Activated CD8-positive, alpha-beta memory T cell treated with anti-CD3 and anti-CD28 coated beads, Interleukin-2, amount 10 ng/mL, durations not matched to agents 7 days and 5 days (primary cell): ENCODE measurements at regions not wholly inside any gene's neighbourhood (a gene's known extent, or its start where the extent isn't known, plus 50 kb on each side); places are given as distances from the start of the nearest gene placed in this dataset.

ENCODE experiments used
- ATAC-seq: fragments of 150-1000 bp; cut with Tn5 transposase; one replicate; pipeline ENCODE4 v1.10.0; 2021; ENCODE audit warnings: moderate library complexity
- CTCF ChIA-PET: fragments of 350-600 bp; sonication (Branson Sonifier 250); formaldehyde crosslinking; loops from one replicate; lab custom pipeline; 2021; ENCODE audit warnings: antibody characterized with exemption; lab: Charles Lee
- DNase-seq: peaks from one replicate; pipeline ENCODE4 v3.0.0-alpha.2; 2020
- H3K27ac Mint-ChIP-seq: one replicate; pipeline ENCODE4 v1.8.0; 2021; ENCODE audit warnings: mild to moderate bottlenecking, mixed read lengths
- H3K27me3 Mint-ChIP-seq: one replicate; pipeline ENCODE4 v1.8.0; 2021; ENCODE audit warnings: mixed read lengths
- H3K36me3 Mint-ChIP-seq: one replicate; pipeline ENCODE4 v1.8.0; 2021; ENCODE audit warnings: mild to moderate bottlenecking, mixed read lengths
- H3K4me1 Mint-ChIP-seq: one replicate; pipeline ENCODE4 v1.8.0; 2021; ENCODE audit warnings: mixed read lengths
- H3K4me3 Mint-ChIP-seq: one replicate; pipeline ENCODE4 v1.8.0; 2021; ENCODE audit warnings: mild to moderate bottlenecking, moderate library complexity, mixed read lengths
- H3K9me3 Mint-ChIP-seq: one replicate; pipeline ENCODE4 v1.8.0; 2022; ENCODE audit warnings: low read depth, mixed read lengths

DNA sequence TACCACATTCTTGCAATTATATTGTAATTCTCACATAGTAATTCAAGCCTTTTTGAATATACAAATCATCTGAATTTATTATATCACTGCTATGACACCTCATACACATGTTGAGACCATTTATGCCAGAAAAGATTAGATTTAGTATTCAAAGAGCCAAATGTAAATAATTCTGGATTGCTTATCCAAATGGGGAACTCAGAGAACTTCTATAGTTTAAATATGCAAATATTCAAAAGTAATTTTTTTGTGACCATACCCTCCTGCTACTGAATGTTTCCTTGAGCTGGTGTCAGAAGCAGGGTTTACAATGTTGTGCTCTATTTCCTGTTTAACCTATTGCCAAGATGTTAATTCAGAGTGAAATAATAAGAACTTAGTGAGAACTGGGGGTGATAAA is 372.2 kb downstream of the TRIML1 start:
- H3K9me3 Mint-ChIP-seq = peaks cover 23% of the 10 kb centered on the region

DNA sequence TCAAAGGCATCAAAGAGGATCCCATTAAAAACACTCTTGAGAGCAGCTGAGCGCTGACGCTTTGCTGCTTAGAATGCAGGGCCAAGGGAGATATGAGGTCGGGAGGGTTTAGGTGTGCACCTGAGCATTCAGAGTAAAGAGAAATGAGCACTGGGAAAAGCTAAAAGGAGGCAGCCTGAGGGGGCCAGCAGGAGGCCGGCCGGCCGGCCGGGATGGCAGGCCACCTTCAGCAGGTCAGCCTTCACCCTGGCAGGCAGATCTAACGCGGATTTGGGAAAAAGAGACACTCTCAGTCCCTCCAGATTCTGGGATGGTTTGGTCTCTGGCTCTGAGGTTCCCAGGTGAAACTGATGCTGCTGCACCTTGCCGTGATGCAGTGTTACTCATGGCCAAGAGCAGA is 393.5 kb downstream of the TRIML1 start:
- Mint-ChIP-seq H3K27me3 (no peaks in the 10 kb centered on the region), H3K4me1 (no peaks in the 10 kb centered on the region), H3K9me3 (peaks cover 11% of the 10 kb centered on the region), H3K27ac (no peak overlapping the region), H3K4me3 (no peak overlapping the region), H3K36me3 (no peaks in the 10 kb centered on the region)
- no peak for ATAC-seq
- DNase-seq = no peak
- CTCF ChIA-PET = no interaction called here

More for the DNA sequence above, 372.2 kb downstream of the TRIML1 start:
- H3K4me1 Mint-ChIP-seq = no peaks in the 10 kb centered on the region
- ATAC-seq (no peak), DNase-seq (no peak)
- H3K27ac Mint-ChIP-seq = no peak overlapping the region
- H3K4me3 Mint-ChIP-seq = no peak overlapping the region
- H3K27me3 Mint-ChIP-seq = no peaks in the 10 kb centered on the region
- CTCF ChIA-PET = no interaction called here
- H3K36me3 Mint-ChIP-seq = no peaks in the 10 kb centered on the region

DNA sequence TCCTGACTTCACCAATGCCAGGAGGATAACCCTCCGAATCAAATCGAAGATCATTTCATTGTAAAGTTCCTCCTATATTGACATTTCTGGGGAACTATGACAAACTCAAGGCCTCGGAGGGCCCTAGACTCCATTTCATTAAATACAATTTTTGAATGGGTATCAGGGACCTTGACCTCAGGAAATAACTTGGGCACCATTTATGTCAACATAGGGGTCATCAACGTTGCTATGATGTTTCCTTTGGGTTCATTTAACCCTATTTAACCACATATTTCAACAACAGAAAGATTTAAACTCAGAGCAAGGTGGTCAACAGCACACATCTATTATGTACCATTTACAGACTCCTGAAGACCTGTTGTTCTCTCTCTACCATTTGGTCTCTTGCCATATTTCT is 395.1 kb downstream of the TRIML1 start:
- no peaks in the 10 kb centered on the region for H3K4me1 Mint-ChIP-seq
- peaks cover 16% of the 10 kb centered on the region for H3K9me3 Mint-ChIP-seq
- CTCF ChIA-PET = no interaction called here
- DNase-seq (no peak), ATAC-seq (no peak)
- no peak overlapping the region for H3K4me3 Mint-ChIP-seq
- no peaks in the 10 kb centered on the region for H3K27me3 Mint-ChIP-seq
- no peak overlapping the region for H3K27ac Mint-ChIP-seq
- no peaks in the 10 kb centered on the region for H3K36me3 Mint-ChIP-seq

DNA sequence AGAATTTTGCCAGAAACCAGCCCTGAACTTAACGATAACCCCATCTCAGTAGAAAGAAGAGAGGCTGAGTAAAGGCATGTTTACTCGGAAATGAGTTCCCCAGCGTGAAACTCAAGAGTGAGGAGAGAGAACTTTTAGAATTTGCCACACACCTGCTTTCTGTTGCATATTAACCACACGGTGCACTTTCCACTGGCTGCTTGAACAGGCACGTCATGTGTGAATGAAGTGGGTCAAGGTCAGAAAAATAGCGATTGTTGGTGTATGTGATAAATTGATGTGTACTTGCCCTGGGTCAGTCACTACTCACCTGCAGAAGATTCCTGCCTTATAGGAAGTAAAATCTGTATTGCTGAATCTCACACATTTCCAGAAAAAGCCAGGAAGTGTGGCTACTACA is 395.7 kb downstream of the TRIML1 start:
- Mint-ChIP-seq H3K27me3 (no peaks in the 10 kb centered on the region), H3K27ac (no peak overlapping the region), H3K4me1 (no peaks in the 10 kb centered on the region), H3K9me3 (peaks cover 16% of the 10 kb centered on the region), H3K36me3 (no peaks in the 10 kb centered on the region), H3K4me3 (no peak overlapping the region)
- CTCF ChIA-PET = no interaction called here
- ATAC-seq (no peak), DNase-seq (no peak)

DNA sequence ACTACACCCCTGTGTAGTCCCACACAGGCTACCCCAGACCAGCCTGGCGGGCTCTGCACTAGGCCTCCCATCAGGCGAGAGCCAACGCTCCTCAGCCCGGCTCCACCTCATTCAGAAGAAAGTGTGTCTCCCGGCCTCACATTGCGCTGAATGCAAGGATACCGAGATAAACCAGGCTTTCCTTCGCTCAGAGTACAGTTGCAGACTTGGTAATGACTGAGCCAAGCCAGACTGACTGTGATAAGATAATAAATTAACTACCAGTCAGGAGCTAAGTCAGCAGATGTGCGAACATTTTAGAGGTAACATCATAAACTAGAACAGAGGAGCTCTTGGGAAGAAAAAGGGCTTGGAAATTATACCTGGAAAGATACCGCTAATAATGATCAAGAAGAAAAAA is 397.6 kb downstream of the TRIML1 start:
- ATAC-seq = no peak
- no peaks in the 10 kb centered on the region for H3K4me1 Mint-ChIP-seq
- CTCF ChIA-PET = no interaction called here
- no peaks in the 10 kb centered on the region for H3K27me3 Mint-ChIP-seq
- peaks cover 16% of the 10 kb centered on the region for H3K9me3 Mint-ChIP-seq
- H3K27ac Mint-ChIP-seq = no peak overlapping the region
- H3K36me3 Mint-ChIP-seq = no peaks in the 10 kb centered on the region
- DNase-seq = no peak
- H3K4me3 Mint-ChIP-seq = no peak overlapping the region

DNA sequence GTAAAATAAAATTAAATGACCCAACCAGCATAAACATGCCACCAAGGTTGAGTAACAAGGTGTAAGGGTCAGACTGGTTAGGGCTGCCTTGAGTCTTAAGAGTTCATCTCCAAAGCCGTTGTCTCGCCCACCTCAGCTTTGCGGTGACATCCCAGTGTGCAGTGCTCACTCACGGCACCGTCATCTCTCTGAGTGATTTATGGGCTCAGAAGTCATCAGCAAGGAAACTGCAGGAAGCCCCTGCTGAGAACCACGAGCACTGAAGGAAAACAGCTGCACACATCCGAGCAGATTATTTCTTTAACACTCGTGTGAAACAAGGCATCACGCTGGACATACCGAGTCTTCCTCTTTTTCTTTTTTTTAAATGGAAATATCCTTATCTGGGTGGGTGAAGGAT is 411.1 kb downstream of the TRIML1 start:
- ATAC-seq (no peak), DNase-seq (no peak)
- CTCF ChIA-PET = no interaction called here
- Mint-ChIP-seq H3K4me1 (no peaks in the 10 kb centered on the region), H3K36me3 (no peaks in the 10 kb centered on the region), H3K4me3 (no peak overlapping the region), H3K27me3 (no peaks in the 10 kb centered on the region), H3K9me3 (peaks cover 16% of the 10 kb centered on the region), H3K27ac (no peak overlapping the region)

DNA sequence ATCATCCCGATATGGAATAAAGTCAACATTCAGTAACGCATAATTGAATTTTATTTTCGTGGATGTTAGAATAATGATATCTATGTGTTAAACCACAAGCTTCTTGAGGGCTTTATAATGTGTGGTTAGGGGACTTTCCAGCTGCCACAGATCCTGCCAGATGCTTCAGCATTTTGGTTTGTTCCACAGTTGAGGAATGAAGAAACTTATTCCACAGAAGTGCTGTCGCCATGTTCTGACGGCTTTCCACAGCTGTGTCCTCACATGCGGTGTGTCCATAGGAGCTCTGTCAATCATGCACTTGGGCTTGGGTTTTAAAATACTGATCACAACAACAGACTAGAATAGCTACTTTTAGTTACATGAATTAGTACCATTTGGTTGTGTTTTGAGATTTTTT is 411.9 kb downstream of the TRIML1 start:
- H3K36me3 Mint-ChIP-seq = no peaks in the 10 kb centered on the region
- H3K27me3 Mint-ChIP-seq = no peaks in the 10 kb centered on the region
- H3K27ac Mint-ChIP-seq = no peak overlapping the region
- H3K9me3 Mint-ChIP-seq = peaks cover 16% of the 10 kb centered on the region
- CTCF ChIA-PET = no interaction called here
- ATAC-seq (no peak), DNase-seq (no peak)
- H3K4me1 Mint-ChIP-seq = no peaks in the 10 kb centered on the region
- H3K4me3 Mint-ChIP-seq = no peak overlapping the region

DNA sequence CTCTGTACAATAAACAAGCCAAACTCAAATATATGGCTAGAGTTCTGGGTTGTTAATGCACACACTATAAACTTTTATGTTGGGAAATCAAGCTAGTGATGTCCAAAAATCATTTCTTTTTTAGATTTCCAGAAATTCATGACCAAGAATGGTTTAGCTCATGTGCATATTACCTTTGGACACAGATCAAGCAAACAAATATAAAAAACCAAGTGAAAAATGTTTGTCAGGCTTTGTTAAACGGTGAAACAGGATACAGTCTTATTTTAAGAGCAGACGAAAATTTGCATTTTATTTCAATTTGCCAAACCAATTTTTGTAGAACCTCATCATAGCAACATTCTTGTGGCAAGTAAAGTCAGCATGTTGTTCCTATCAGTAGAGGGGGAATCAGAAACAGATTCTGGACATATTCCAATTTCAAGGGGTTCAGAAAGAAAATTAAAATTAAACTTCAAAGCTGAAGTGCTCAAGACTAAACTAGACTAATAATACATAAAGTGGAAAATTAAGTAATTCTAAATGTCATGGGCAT is 413.6 kb downstream of the TRIML1 start:
- H3K27ac Mint-ChIP-seq = no peak overlapping the region
- DNase-seq (no peak), ATAC-seq (no peak)
- CTCF ChIA-PET = no interaction called here
- no peaks in the 10 kb centered on the region for H3K4me1 Mint-ChIP-seq
- H3K4me3 Mint-ChIP-seq = no peak overlapping the region
- H3K36me3 Mint-ChIP-seq = no peaks in the 10 kb centered on the region
- no peaks in the 10 kb centered on the region for H3K27me3 Mint-ChIP-seq
- H3K9me3 Mint-ChIP-seq = peaks cover 18% of the 10 kb centered on the region

DNA sequence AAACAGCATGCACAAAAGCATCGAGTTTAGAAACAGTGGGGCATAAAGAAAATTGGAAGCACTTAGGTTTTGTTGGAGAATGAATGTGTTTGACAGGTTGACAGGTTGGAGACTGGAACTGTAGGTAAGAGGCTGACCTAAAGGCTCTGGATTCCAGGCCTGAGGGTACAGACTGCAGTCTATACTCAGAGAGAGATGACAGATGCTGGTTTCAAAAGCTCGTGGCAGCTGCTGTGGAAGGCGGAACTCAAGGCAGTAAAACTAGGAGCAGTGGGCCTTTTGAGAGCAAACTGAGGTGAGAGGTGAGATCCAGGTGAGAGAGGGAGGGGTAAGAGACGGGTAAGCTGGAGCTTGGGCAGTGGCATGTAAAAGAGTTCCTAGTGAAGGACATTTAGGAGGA is 415.2 kb downstream of the TRIML1 start:
- CTCF ChIA-PET = no interaction called here
- H3K36me3 Mint-ChIP-seq = no peaks in the 10 kb centered on the region
- H3K4me3 Mint-ChIP-seq = no peak overlapping the region
- no peak overlapping the region for H3K27ac Mint-ChIP-seq
- DNase-seq = no peak
- H3K4me1 Mint-ChIP-seq = no peaks in the 10 kb centered on the region
- no peak for ATAC-seq
- peaks cover 16% of the 10 kb centered on the region for H3K9me3 Mint-ChIP-seq
- H3K27me3 Mint-ChIP-seq = no peaks in the 10 kb centered on the region

DNA sequence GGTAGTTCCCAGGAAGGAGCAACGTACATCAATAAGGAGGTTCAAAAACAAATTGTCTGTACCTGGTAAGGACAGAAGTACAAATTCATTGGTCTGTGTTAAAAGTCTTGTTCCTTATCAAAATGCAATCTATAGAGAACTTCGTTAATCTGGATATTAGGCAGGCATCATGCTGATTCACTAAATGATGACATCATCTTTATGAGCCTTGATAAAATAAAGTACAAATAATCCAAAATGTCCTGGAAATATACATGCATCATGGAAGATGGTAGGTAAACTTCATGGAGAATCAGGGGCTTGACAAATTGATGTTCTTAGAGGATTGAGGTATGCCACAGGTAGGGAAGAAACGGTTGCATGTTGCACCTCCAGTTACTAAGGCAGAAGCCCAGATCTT is 433.9 kb downstream of the TRIML1 start:
- DNase-seq = no peak
- CTCF ChIA-PET = no interaction called here

DNA sequence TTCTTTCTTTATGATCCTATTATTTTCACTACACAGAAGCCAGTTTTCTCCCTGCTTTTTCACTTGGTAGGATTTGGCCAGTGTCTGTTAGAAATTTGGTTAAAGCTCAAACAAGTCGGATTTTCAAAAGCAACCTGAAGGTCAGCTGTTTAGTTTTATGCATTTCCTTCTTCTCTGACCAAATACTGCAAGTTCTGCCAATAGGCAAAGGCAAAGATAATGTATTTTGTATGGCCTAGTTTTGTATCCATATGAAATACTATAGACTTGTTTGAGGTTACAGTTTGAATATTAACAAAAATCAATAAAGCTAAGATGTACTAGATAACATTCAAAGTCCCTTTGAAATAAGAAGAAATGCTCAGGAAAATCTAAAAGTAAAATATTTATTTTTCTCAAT is 439.4 kb downstream of the TRIML1 start:
- Mint-ChIP-seq H3K4me3 (no peak overlapping the region), H3K27me3 (no peaks in the 10 kb centered on the region)
- no peak for DNase-seq

More for the DNA sequence above, 433.9 kb downstream of the TRIML1 start:
- Mint-ChIP-seq H3K27ac (no peak overlapping the region), H3K4me1 (no peaks in the 10 kb centered on the region), H3K9me3 (no peaks in the 10 kb centered on the region), H3K27me3 (no peaks in the 10 kb centered on the region), H3K4me3 (no peak overlapping the region), H3K36me3 (no peaks in the 10 kb centered on the region)
- no peak for ATAC-seq

DNA sequence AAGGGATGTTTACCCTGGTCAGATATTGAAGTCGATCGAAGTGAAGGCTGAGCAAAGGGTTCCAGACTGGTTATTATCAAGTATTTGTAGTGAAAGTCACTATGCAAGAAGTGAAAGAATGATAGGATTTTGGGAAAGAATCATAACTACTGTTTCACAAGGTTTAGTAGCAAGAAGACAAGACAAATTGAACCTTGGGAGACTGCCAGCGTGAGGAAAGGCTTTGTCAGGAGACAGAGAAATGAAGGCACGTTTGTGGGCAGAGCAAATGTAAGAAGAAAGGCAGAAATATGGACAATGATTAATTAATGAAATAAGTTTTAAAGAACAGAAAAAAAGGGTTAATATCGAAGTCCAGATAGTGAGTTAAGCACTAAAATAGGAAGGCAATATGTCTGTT is 456.8 kb downstream of the TRIML1 start:
- Mint-ChIP-seq H3K4me3 (no peak overlapping the region), H3K36me3 (no peaks in the 10 kb centered on the region)
- CTCF ChIA-PET = no interaction called here

More for the DNA sequence above, 439.4 kb downstream of the TRIML1 start:
- CTCF ChIA-PET = no interaction called here
- H3K36me3 Mint-ChIP-seq = no peaks in the 10 kb centered on the region
- no peaks in the 10 kb centered on the region for H3K4me1 Mint-ChIP-seq
- ATAC-seq = no peak
- H3K27ac Mint-ChIP-seq = no peak overlapping the region
- peaks cover 5% of the 10 kb centered on the region for H3K9me3 Mint-ChIP-seq

DNA sequence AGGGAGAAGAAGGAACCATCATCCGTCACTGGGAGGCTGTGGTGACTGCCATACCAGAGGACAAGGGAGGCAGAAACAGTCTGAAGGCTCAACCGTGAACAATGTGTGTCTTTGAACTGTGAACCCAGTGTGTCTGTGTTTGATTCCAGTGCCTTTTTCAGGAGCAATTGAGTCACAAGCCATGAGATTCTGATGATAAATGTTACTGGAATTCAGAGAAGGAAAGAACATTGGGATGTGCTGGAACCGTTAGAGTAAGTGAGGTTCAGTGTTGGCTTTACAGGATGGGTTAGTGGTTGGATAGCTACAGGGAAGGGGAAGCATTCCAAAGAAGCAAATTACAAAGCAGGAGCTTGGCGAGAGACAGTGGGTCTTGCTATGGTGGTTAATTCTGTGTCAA is 464.4 kb downstream of the TRIML1 start:
- no peaks in the 10 kb centered on the region for H3K36me3 Mint-ChIP-seq
- H3K9me3 Mint-ChIP-seq = peaks cover 13% of the 10 kb centered on the region
- no peak for DNase-seq
- no peak for ATAC-seq
- H3K4me1 Mint-ChIP-seq = no peaks in the 10 kb centered on the region
- H3K27me3 Mint-ChIP-seq = no peaks in the 10 kb centered on the region
- no peak overlapping the region for H3K27ac Mint-ChIP-seq
- H3K4me3 Mint-ChIP-seq = no peak overlapping the region
- CTCF ChIA-PET = no interaction called here

More for the DNA sequence above, 456.8 kb downstream of the TRIML1 start:
- Mint-ChIP-seq H3K27ac (no peak overlapping the region), H3K27me3 (no peaks in the 10 kb centered on the region), H3K9me3 (peaks cover 22% of the 10 kb centered on the region), H3K4me1 (no peaks in the 10 kb centered on the region)
- DNase-seq (no peak), ATAC-seq (no peak)

DNA sequence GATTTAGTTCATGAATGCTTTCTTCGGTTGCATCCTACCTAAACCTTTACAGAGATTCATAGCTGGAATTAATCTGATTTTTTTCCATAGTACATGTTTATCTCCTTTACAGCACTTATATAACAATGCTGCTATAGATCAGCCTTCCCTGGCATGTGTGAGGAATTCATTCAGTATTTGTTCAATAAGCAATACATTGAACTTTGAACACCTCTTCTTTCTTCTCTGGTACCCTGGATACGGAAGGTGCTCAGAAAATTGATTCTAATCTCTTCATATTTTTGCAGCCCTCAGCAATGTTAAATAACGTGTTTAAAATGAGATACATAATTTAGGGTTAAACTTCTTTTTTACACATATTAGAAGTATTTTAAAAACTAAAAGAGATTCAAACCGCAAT is 467.4 kb downstream of the TRIML1 start:
- CTCF ChIA-PET = no interaction called here
- Mint-ChIP-seq H3K4me3 (no peak overlapping the region), H3K27ac (no peak overlapping the region)

DNA sequence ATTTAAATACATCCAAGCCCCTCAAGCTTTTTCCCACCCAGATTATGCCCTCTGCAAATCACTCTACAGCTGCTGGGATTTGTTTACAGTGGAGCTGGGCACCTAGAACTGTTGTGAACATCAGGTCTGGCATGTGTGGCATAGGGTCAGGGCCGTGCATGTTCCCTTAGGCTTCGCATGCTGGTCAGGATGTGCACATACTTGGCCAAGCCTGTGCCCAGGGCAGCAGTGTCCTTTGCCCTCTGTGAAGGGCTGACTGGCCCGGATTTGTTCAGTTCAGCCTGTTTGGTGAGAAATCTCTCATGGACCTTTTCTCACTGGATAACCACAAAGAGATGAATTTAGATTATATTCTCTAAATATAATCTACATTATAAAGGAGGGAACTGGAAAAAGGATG is 471.9 kb downstream of the TRIML1 start:
- CTCF ChIA-PET = no interaction called here
- H3K4me1 Mint-ChIP-seq = no peaks in the 10 kb centered on the region
- H3K27ac Mint-ChIP-seq = no peak overlapping the region
- ATAC-seq = no peak
- H3K36me3 Mint-ChIP-seq = no peaks in the 10 kb centered on the region
- no peaks in the 10 kb centered on the region for H3K27me3 Mint-ChIP-seq
- no peak for DNase-seq
- H3K9me3 Mint-ChIP-seq = no peaks in the 10 kb centered on the region
- no peak overlapping the region for H3K4me3 Mint-ChIP-seq

More for the DNA sequence above, 467.4 kb downstream of the TRIML1 start:
- ATAC-seq = no peak
- H3K36me3 Mint-ChIP-seq = no peaks in the 10 kb centered on the region
- no peaks in the 10 kb centered on the region for H3K27me3 Mint-ChIP-seq
- H3K9me3 Mint-ChIP-seq = peaks cover 2% of the 10 kb centered on the region
- no peak for DNase-seq
- H3K4me1 Mint-ChIP-seq = no peaks in the 10 kb centered on the region
